HEK293T (cell line): ENCODE measurements at regions not wholly inside any gene's neighbourhood (a gene's known extent, or its start where the extent isn't known, plus 50 kb on each side); places are given as distances from the start of the nearest gene placed in this dataset.

Experiments
- CTCF ChIA-PET: fragments of 350-600 bp; formaldehyde crosslinking; extraction: SDS; loops from one replicate; lab custom pipeline; 2021; ENCODE audit warnings: antibody characterized with exemption, inconsistent platforms; lab: Yijun Ruan, JAX
- POLR2A ChIA-PET: fragments of 350-600 bp; formaldehyde crosslinking; extraction: SDS; loops from one replicate; lab custom pipeline; 2020; ENCODE audit warnings: antibody characterized with exemption, inconsistent platforms; lab: Yijun Ruan, JAX
- DNase-seq: peaks from one replicate; pipeline ENCODE4 v3.0.0; 2012; ENCODE audit warnings: mixed read lengths; ENCODE audit errors: extremely low spot score
- ARNT ChIP-seq: fragments of 450-650 bp; IDR thresholded peaks from 2 replicates; pipeline ENCODE4 v1.6.1; 2017; ENCODE audit warnings: mild to moderate bottlenecking
- BHLHE40 ChIP-seq: fragments of 450-650 bp; IDR thresholded peaks from 2 replicates; pipeline ENCODE4 v1.6.1; 2016; ENCODE audit warnings: mild to moderate bottlenecking, moderate library complexity, borderline replicate concordance
- CTBP1 ChIP-seq: fragments of 450-650 bp; IDR thresholded peaks from 2 replicates; pipeline ENCODE4 v1.6.1; 2016; ENCODE audit warnings: borderline replicate concordance
- ELF4 ChIP-seq: fragments of 450-650 bp; IDR thresholded peaks from 2 replicates; pipeline ENCODE4 v1.6.1; 2017; ENCODE audit warnings: antibody characterized with exemption
- FOXA1 ChIP-seq: fragments of 450-650 bp; IDR thresholded peaks from 2 replicates; pipeline ENCODE4 v1.6.1; 2016; ENCODE audit warnings: mild to moderate bottlenecking
- FOXK2 ChIP-seq: fragments of 450-650 bp; IDR thresholded peaks from 2 replicates; pipeline ENCODE4 v1.6.1; 2016; ENCODE audit warnings: mild to moderate bottlenecking
- FOXM1 ChIP-seq: fragments of 450-650 bp; IDR thresholded peaks from 2 replicates; pipeline ENCODE4 v1.6.1; 2017; ENCODE audit warnings: mild to moderate bottlenecking, borderline replicate concordance
- HDGF ChIP-seq: fragments of 450-650 bp; IDR thresholded peaks from 2 replicates; pipeline ENCODE4 v1.6.1; 2017; ENCODE audit warnings: antibody characterized with exemption, borderline replicate concordance
- L3MBTL2 ChIP-seq: fragments of 450-650 bp; conservative IDR thresholded peaks from 2 replicates; pipeline ENCODE4 v1.6.1; 2016; ENCODE audit warnings: mild to moderate bottlenecking
- LEF1 ChIP-seq: fragments of 450-650 bp; IDR thresholded peaks from 2 replicates; pipeline ENCODE4 v1.6.1; 2017; ENCODE audit warnings: mild to moderate bottlenecking, borderline replicate concordance
- NFRKB ChIP-seq: fragments of 450-650 bp; IDR thresholded peaks from 2 replicates; pipeline ENCODE4 v1.6.1; 2016; ENCODE audit warnings: mild to moderate bottlenecking, moderate library complexity
- SP1 ChIP-seq: fragments of 450-650 bp; IDR thresholded peaks from 2 replicates; pipeline ENCODE4 v1.6.1; 2017
- SUZ12 ChIP-seq: fragments of 450-650 bp; IDR thresholded peaks from 2 replicates; pipeline ENCODE4 v1.6.1; 2016; ENCODE audit warnings: mild to moderate bottlenecking
- TARDBP ChIP-seq: fragments of 450-650 bp; IDR thresholded peaks from 2 replicates; pipeline ENCODE4 v1.6.1; 2016
- ZNF384 ChIP-seq: fragments of 450-650 bp; IDR thresholded peaks from 2 replicates; pipeline ENCODE4 v1.6.1; 2016
- TF ChIP-seq, protein P1 (sequence below): fragments of 450-650 bp; IDR thresholded peaks from 2 replicates; pipeline ENCODE4 v1.6.1; 2016

DNA sequence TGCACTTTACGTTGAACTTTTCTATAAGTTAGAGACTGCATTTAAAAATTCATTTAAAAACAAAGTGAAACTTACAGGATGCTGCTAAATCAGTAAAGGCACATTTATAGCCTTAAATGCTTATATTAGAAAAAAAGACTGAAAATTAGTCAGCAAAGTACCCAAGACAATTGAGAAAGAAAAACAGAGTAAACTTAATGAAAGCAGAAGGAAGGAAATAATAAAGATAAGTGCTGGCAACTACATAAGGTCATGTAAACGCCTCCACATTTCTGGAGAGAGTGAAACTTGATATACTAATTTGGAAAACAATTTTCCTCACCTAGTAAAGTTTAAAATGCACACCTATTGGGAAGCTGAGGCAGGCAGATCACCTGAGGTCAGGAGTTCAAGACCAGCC is 58.2 kb upstream of the ACAN start:
- ChIA-PET POLR2A (no interaction called here), CTCF (interaction anchor here (1.1 kb wide), 1 partner anchor 69 kb away, joined by 3 read pairs; no protein-coding TSS in a partner anchor)
- TF ChIP-seq HDGF: no peak
- TF ChIP-seq ARNT: no peak
- no peak for TF ChIP-seq FOXK2
- no peak for TF ChIP-seq FOXA1
- TF ChIP-seq ELF4: no peak
- no peak for TF ChIP-seq SUZ12
- TF ChIP-seq CTBP1: no peak
- TF ChIP-seq FOXM1: no peak
- TF ChIP-seq, protein P1, sequence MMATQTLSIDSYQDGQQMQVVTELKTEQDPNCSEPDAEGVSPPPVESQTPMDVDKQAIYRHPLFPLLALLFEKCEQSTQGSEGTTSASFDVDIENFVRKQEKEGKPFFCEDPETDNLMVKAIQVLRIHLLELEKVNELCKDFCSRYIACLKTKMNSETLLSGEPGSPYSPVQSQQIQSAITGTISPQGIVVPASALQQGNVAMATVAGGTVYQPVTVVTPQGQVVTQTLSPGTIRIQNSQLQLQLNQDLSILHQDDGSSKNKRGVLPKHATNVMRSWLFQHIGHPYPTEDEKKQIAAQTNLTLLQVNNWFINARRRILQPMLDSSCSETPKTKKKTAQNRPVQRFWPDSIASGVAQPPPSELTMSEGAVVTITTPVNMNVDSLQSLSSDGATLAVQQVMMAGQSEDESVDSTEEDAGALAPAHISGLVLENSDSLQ: no peak
- TF ChIP-seq SP1: no peak
- TF ChIP-seq L3MBTL2: no peak
- no peak for TF ChIP-seq LEF1
- TF ChIP-seq TARDBP: no peak
- no peak for TF ChIP-seq NFRKB
- no peak for TF ChIP-seq BHLHE40
- TF ChIP-seq ZNF384: no peak
- no peak for DNase-seq

DNA sequence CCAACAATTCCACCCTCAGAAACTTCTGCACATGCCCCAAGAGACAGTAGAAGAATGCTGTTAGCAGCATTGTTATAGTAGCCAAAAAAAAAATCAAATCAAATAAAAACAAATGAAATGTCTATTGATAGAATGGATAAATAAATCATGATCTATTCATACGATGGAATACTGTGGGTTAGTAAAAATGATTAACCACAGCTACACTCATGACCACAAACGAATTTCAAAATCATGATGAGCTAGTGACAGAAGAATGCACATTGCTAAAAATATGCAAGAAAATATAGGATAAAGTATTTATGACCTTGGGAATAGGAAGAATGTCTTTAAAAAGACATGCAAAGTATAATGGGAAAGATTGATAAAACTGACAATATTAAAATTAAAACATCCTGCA is 57.5 kb upstream of the ACAN start:
- ChIA-PET POLR2A (no interaction called here), CTCF (interaction anchor here (0.6 to 0.7 kb wide), 2 partner anchors 24 to 991 kb away, joined by 3 to 9 read pairs; no protein-coding TSS in a partner anchor)

DNA sequence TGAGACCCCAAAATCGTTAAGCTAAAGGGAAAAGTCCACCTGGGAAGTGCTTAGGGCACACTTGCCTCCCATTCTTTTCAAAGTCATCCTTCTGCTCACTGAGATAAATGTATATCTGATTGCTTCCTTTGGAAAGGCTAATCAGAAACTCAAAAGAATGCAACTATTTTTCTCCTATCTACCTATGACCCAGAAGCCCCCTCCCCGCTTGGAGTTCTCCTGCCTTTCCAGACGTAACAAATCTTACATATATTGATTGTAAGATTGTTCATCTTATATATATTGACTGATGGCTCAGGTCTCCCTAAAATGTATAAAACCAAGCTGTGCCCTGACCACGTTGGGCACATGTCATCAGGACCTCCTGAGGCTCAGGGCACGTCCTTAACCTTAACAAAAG is 56.8 kb upstream of the ACAN start:
- ChIA-PET CTCF (no interaction called here), POLR2A (no interaction called here)
- DNase-seq: no peak
- TF ChIP-seq LEF1 (no peak), TARDBP (no peak), ARNT (no peak), L3MBTL2 (no peak), HDGF (no peak), SUZ12 (no peak), SP1 (no peak), FOXM1 (no peak), FOXA1 (no peak), ZNF384 (no peak), CTBP1 (no peak), BHLHE40 (no peak), NFRKB (no peak), ELF4 (no peak), FOXK2 (no peak)
- TF ChIP-seq, protein P1: no peak

More for the DNA sequence above, 57.5 kb upstream of the ACAN start:
- TF ChIP-seq L3MBTL2: no peak
- TF ChIP-seq SUZ12: no peak
- no peak for DNase-seq

DNA sequence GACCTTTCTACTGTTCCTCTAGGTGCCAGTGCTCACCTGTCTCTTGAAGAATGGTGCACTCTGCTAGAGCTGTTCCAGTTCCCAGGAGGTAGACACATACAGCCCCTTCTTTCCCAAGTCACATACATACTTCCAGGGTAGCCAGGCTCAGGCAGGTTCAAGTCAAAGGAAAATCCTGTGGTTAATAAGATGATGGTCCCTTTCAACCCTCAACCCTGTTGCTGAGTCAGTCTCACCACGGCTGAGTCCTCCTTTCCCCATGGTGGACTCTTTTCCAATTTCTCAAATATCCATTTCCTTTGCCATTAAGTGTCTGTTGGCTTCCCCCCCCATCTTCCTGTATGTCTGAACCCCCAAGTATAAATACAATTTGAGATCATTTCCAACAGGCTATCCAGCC is 56.1 kb upstream of the ACAN start:
- POLR2A ChIA-PET: no interaction called here
- CTCF ChIA-PET: no interaction called here
- TF ChIP-seq BHLHE40 (no peak), L3MBTL2 (no peak), SP1 (no peak), ZNF384 (no peak), NFRKB (no peak), SUZ12 (no peak), FOXM1 (no peak), FOXK2 (no peak), TARDBP (no peak), ARNT (no peak), CTBP1 (no peak), HDGF (no peak), ELF4 (no peak)
- TF ChIP-seq, protein P1: no peak
- DNase-seq: no peak

DNA sequence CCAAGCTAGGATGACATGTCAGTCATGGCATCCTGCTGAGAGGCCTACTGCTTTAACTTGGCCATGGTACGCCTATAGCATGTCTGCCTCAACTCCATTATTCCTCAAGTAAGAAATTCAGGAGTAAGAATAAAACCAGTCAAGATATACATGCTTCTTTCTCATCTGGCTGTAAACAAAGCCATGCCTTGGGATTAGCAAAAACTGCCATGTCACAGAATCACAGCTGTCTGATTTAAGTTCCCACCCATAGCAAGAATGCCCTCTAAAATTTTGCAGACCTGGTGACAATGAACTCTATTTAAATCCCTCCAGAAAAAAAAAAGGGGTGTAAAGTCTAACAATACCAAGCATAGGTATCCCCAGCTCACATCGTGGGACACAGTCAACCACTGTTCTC is 55.6 kb upstream of the ACAN start:
- no peak for TF ChIP-seq SP1
- TF ChIP-seq FOXM1: no peak
- no peak for TF ChIP-seq CTBP1
- TF ChIP-seq LEF1: no peak
- no peak for TF ChIP-seq HDGF
- no peak for TF ChIP-seq TARDBP
- no peak for TF ChIP-seq ELF4
- TF ChIP-seq FOXA1: no peak
- TF ChIP-seq SUZ12: no peak
- TF ChIP-seq ZNF384: no peak
- DNase-seq: no peak
- CTCF ChIA-PET: no interaction called here
- POLR2A ChIA-PET: no interaction called here

DNA sequence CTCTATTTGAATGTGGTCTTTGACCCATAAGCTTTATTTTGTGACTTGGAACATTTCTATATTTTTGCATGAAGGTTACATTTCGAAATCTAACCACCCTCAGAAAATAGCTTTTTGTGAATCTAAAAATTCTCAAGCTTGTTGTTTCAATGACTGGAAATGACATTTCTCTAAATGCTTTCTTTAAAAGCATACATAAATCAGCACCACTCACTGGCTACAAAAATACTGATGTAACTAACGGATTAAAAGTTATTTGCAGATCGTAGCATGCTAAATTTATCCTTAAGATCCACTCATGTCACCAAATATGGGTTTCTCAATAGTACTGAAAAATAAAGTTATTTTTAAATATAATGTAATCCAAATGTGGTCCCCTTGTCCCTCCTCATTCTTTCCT is 55.2 kb upstream of the ACAN start:
- CTCF ChIA-PET: no interaction called here
- POLR2A ChIA-PET: no interaction called here
- TF ChIP-seq NFRKB: no peak
- TF ChIP-seq FOXA1: no peak
- no peak for TF ChIP-seq ELF4
- no peak for DNase-seq

DNA sequence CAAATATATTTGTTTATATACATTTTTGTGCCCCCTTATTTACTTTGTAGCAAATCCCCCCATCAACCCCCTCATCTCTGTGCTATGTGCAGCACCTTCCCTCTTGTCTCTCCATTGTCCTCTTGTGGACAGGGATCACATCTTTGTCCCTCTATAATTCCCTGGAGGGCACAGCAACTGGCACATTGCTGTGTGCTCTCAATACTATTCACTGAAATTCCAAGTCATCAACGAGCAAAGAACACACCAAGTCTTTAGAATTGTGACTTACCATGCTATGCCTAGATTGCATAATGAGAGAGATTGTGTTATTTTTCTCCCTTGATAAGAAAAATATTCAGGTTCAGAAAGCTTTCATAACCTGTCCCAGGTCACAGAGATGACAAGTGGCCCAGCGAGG is 54.6 kb upstream of the ACAN start:
- TF ChIP-seq, protein P1: no peak
- no peak for TF ChIP-seq L3MBTL2
- TF ChIP-seq FOXA1: no peak
- TF ChIP-seq CTBP1: no peak
- no peak for TF ChIP-seq TARDBP
- TF ChIP-seq SP1: no peak
- TF ChIP-seq ELF4: no peak
- no peak for TF ChIP-seq FOXM1
- TF ChIP-seq HDGF: no peak
- no peak for TF ChIP-seq ZNF384
- no peak for TF ChIP-seq SUZ12
- TF ChIP-seq NFRKB: no peak
- TF ChIP-seq FOXK2: no peak
- TF ChIP-seq LEF1: no peak
- TF ChIP-seq ARNT: no peak
- TF ChIP-seq BHLHE40: no peak
- no peak for DNase-seq
- ChIA-PET POLR2A (no interaction called here), CTCF (no interaction called here)
